A673 (cell line): ENCODE measurements at regions not wholly inside any gene's neighbourhood (a gene's known extent, or its start where the extent isn't known, plus 50 kb on each side); places are given as distances from the start of the nearest gene placed in this dataset.

ENCODE experiments used
- BruUV-seq: library from RNA; stranded (reverse); fragments of 400-500 nt; replicated peaks from 2 replicates; lab custom pipeline; 2021; lab: Mats Ljungman, UMichigan
- CTCF ChIA-PET: fragments of 300-600 bp; sonication (Branson Sonifier 250); formaldehyde crosslinking; loops from one replicate; lab custom pipeline; 2022; ENCODE audit warnings: antibody characterized with exemption; lab: Charles Lee
- POLR2A ChIA-PET: fragments of 300-600 bp; sonication (Branson Sonifier 250); formaldehyde crosslinking; loops from one replicate; lab custom pipeline; 2022; ENCODE audit warnings: antibody characterized with exemption; ENCODE audit not compliant: low non-redundant PET; lab: Charles Lee
- DNase-seq: peaks from one replicate; pipeline ENCODE4 v3.0.0-alpha.2; 2015; ENCODE audit warnings: low spot score
- H3K27ac ChIP-seq: fragments of 200-600 bp; sonication (generic); 2 replicates; pipeline ENCODE4 v1.5.1; 2016; ENCODE audit warnings: mixed run types, low read depth, mild to moderate bottlenecking, mixed read lengths, antibody characterized with exemption, low read length; ENCODE audit not compliant: poor library complexity, severe bottlenecking
- H3K27me3 ChIP-seq: fragments of 200-600 bp; sonication (generic); replicated peaks from 2 replicates; pipeline ENCODE4 v1.6.1; 2017; ENCODE audit warnings: mixed run types, low read depth, mild to moderate bottlenecking, mixed read lengths, antibody characterized with exemption, low read length; ENCODE audit not compliant: insufficient read depth, poor library complexity
- H3K36me3 ChIP-seq: fragments of 200-600 bp; sonication (generic); 2 replicates; pipeline ENCODE4 v1.6.1; 2016; ENCODE audit warnings: mixed run types, mild to moderate bottlenecking, mixed read lengths, antibody characterized with exemption, low read length; ENCODE audit not compliant: insufficient read depth, poor library complexity, severe bottlenecking
- H3K4me1 ChIP-seq: fragments of 200-600 bp; sonication (generic); 2 replicates; pipeline ENCODE4 v1.6.1; 2017; ENCODE audit warnings: mixed run types, mild to moderate bottlenecking, mixed read lengths, antibody characterized with exemption, low read length; ENCODE audit not compliant: insufficient read depth, poor library complexity, severe bottlenecking
- H3K4me3 ChIP-seq: fragments of 200-600 bp; sonication (generic); 2 replicates; pipeline ENCODE4 v1.5.1; 2016; ENCODE audit warnings: low read depth, mixed run types, mild to moderate bottlenecking, mixed read lengths, low read length; ENCODE audit not compliant: poor library complexity, severe bottlenecking
- H3K9me3 ChIP-seq: fragments of 200-600 bp; sonication (generic); 2 replicates; pipeline ENCODE4 v1.6.1; 2016; ENCODE audit warnings: mixed run types, low read depth, mild to moderate bottlenecking, mixed read lengths, antibody characterized with exemption, low read length; ENCODE audit not compliant: poor library complexity, severe bottlenecking
- EZH2 ChIP-seq: fragments of 200-600 bp; sonication (generic); IDR thresholded peaks from 2 replicates; pipeline ENCODE4 v1.6.1; 2017; ENCODE audit warnings: borderline replicate concordance, low read depth, mild to moderate bottlenecking, mixed read lengths, antibody characterized with exemption, low read length; ENCODE audit not compliant: poor library complexity, severe bottlenecking
- intact Hi-C: fragments of 100-400 bp; cut with micrococcal nuclease; formaldehyde crosslinking; loops from one replicate; pipeline ENCODE4 v1.10.0; 2022; ENCODE audit not compliant: unreplicated experiment
- TF ChIP-seq, protein P1 (sequence below): fragments of 300-800, 200-600 bp; sonication (generic); conservative IDR thresholded peaks from 2 replicates; pipeline ENCODE4 v1.5.1; 2017; ENCODE audit warnings: low read depth, mild to moderate bottlenecking, antibody characterized with exemption, low read length, moderate library complexity, mixed read lengths

DNA sequence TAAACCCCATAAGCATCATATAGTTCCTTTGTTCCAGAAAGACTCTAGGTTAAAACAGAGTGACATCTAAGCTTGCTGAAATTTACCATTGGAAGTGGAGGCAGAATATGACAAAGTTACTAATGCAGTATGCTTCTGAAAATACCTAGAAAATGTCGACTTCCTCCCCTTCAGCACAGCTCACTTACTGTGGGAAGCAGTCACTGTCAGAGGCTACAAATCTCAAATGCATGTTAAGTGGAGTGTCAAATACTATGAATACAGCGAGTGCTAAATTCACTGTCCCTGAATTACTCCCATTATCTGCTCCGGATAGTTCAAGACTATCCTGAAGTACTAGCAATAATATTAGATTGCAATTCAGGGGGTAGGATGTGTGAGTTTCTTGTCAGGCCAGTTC, 1454.6 kb downstream of the AACS start:
- Histone ChIP-seq H3K4me1 (no peaks in the 10 kb centered on the region), H3K4me3 (no peak overlapping the region), H3K36me3 (no peaks in the 10 kb centered on the region), H3K27ac (no peak overlapping the region), H3K9me3 (no peaks in the 10 kb centered on the region), H3K27me3 (no peaks in the 10 kb centered on the region)
- ChIA-PET POLR2A (no interaction called here), CTCF (no interaction called here)
- intact Hi-C loops: no loop called here
- no peak for DNase-seq
- no peak for TF ChIP-seq EZH2
- TF ChIP-seq, protein P1, sequence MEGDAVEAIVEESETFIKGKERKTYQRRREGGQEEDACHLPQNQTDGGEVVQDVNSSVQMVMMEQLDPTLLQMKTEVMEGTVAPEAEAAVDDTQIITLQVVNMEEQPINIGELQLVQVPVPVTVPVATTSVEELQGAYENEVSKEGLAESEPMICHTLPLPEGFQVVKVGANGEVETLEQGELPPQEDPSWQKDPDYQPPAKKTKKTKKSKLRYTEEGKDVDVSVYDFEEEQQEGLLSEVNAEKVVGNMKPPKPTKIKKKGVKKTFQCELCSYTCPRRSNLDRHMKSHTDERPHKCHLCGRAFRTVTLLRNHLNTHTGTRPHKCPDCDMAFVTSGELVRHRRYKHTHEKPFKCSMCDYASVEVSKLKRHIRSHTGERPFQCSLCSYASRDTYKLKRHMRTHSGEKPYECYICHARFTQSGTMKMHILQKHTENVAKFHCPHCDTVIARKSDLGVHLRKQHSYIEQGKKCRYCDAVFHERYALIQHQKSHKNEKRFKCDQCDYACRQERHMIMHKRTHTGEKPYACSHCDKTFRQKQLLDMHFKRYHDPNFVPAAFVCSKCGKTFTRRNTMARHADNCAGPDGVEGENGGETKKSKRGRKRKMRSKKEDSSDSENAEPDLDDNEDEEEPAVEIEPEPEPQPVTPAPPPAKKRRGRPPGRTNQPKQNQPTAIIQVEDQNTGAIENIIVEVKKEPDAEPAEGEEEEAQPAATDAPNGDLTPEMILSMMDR: no peak
- no TSS peak for BruUV-seq

DNA sequence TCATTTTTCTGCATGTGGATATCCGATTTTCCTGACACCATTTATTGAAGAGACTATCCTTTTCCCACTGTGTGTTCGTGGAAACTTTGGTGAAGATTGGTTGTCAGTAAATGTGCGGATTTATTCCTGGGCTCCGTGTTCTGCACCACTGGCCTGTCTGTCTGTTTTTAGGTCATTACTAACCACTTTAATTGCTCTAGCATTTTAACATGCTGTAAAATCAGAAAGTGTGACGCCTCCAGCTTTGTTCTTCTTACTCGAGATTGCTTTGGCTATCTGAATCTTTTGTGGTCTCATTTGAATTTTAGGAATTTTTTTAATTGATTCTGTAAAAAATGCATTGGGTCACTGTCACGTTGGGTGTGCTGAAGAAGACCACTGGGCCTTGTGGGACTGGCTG, 1458.7 kb downstream of the AACS start:
- intact Hi-C loops: no loop called here
- no peak for DNase-seq

GRCh38 chr12:126534495-126534894, 1469.3 kb downstream of the AACS start:
- Histone ChIP-seq H3K9me3 (no peaks in the 10 kb centered on the region), H3K27ac (no peak overlapping the region), H3K4me3 (no peak overlapping the region), H3K27me3 (no peaks in the 10 kb centered on the region), H3K36me3 (no peaks in the 10 kb centered on the region), H3K4me1 (peaks cover 22% of the 10 kb centered on the region)
- intact Hi-C loops: no loop called here
- peak; percentile 33 for DNase-seq
- TF ChIP-seq, protein P1: peak; percentile 27; the same call in 1 of the 2 replicates
- no peak for TF ChIP-seq EZH2
- ChIA-PET CTCF (no interaction called here), POLR2A (interaction anchor here (0.7 kb wide), 1 partner anchor 45 kb away, joined by 3 read pairs; no protein-coding TSS in a partner anchor)
- BruUV-seq: no TSS peak

More for the DNA sequence above, 1458.7 kb downstream of the AACS start:
- no peaks in the 10 kb centered on the region for H3K9me3 ChIP-seq
- BruUV-seq: no TSS peak
- ChIA-PET POLR2A (no interaction called here), CTCF (no interaction called here)
- no peak overlapping the region for H3K4me3 ChIP-seq
- no peak for TF ChIP-seq EZH2
- TF ChIP-seq, protein P1: no peak
- no peak overlapping the region for H3K27ac ChIP-seq
- H3K27me3 ChIP-seq: no peaks in the 10 kb centered on the region
- no peaks in the 10 kb centered on the region for H3K4me1 ChIP-seq
- no peaks in the 10 kb centered on the region for H3K36me3 ChIP-seq
